Liver (tissue), 3 donors: ENCODE measurements at regions not wholly inside any gene's neighbourhood (a gene's known extent, or its start where the extent isn't known, plus 50 kb on each side); places are given as distances from the start of the nearest gene placed in this dataset.

ENCODE experiments used
- CTCF ChIP-seq: fragments of 150-350 bp; IDR thresholded peaks from 2 replicates; pipeline ENCODE4 v1.5.1; 2017; ENCODE audit warnings: improper control_type of control experiment, low read depth, low read length; ENCODE audit not compliant: missing input control
- EGR1 ChIP-seq, 2 donors: IDR thresholded peaks; 2 replicates each; pipeline ENCODE4 v1.6.1; 2016 to 2018; ENCODE audit warnings: antibody characterized with exemption in 2 of 2, low read depth in 2 of 2
- FOXA1 ChIP-seq: IDR thresholded peaks from 2 replicates; pipeline ENCODE4 v1.6.1; 2016; ENCODE audit warnings: antibody characterized with exemption
- JUND ChIP-seq, 2 donors: IDR thresholded peaks; 2 replicates each; pipeline ENCODE4 v1.6.1; 2016; ENCODE audit warnings: antibody characterized with exemption in 2 of 2
- MAX ChIP-seq: IDR thresholded peaks from 2 replicates; pipeline ENCODE4 v1.6.1; 2016; ENCODE audit warnings: antibody characterized with exemption
- NR2F2 ChIP-seq: IDR thresholded peaks from 2 replicates; pipeline ENCODE4 v1.6.1; 2016; ENCODE audit warnings: antibody characterized with exemption
- RAD21 ChIP-seq, 2 donors: IDR thresholded peaks; 2 replicates each; pipeline ENCODE4 v1.6.1; 2016; ENCODE audit warnings: antibody characterized with exemption in 2 of 2, mild to moderate bottlenecking in 2 of 2
- TAF1 ChIP-seq: conservative IDR thresholded peaks from 2 replicates; pipeline ENCODE4 v1.6.1; 2016; ENCODE audit warnings: antibody characterized with exemption, mild to moderate bottlenecking
- YY1 ChIP-seq: IDR thresholded peaks from 2 replicates; pipeline ENCODE4 v1.6.1; 2016; ENCODE audit warnings: antibody characterized with exemption, mild to moderate bottlenecking
- TF ChIP-seq, protein P1 (sequence below): IDR thresholded peaks from 2 replicates; pipeline ENCODE4 v1.6.1; 2016; ENCODE audit warnings: antibody characterized with exemption, mild to moderate bottlenecking
- TF ChIP-seq, protein P2 (sequence below): IDR thresholded peaks from 2 replicates; pipeline ENCODE4 v1.6.1; 2016; ENCODE audit warnings: antibody characterized with exemption
- donor health status: healthy.
- donor health status: healthy.

- TF ChIP-seq CTCF (no peak), NR2F2 (no peak), FOXA1 (no peak), RAD21 (IDR thresholded peaks at IDR 0.05) (no peak), TAF1 (no peak), MAX (no peak), YY1 (no peak), JUND (IDR thresholded peaks at IDR 0.05) (no peak), EGR1 (IDR thresholded peaks at IDR 0.05; ENCODE audit: low read depth in 2 of 2) (no peak)
- TF ChIP-seq, protein P1, sequence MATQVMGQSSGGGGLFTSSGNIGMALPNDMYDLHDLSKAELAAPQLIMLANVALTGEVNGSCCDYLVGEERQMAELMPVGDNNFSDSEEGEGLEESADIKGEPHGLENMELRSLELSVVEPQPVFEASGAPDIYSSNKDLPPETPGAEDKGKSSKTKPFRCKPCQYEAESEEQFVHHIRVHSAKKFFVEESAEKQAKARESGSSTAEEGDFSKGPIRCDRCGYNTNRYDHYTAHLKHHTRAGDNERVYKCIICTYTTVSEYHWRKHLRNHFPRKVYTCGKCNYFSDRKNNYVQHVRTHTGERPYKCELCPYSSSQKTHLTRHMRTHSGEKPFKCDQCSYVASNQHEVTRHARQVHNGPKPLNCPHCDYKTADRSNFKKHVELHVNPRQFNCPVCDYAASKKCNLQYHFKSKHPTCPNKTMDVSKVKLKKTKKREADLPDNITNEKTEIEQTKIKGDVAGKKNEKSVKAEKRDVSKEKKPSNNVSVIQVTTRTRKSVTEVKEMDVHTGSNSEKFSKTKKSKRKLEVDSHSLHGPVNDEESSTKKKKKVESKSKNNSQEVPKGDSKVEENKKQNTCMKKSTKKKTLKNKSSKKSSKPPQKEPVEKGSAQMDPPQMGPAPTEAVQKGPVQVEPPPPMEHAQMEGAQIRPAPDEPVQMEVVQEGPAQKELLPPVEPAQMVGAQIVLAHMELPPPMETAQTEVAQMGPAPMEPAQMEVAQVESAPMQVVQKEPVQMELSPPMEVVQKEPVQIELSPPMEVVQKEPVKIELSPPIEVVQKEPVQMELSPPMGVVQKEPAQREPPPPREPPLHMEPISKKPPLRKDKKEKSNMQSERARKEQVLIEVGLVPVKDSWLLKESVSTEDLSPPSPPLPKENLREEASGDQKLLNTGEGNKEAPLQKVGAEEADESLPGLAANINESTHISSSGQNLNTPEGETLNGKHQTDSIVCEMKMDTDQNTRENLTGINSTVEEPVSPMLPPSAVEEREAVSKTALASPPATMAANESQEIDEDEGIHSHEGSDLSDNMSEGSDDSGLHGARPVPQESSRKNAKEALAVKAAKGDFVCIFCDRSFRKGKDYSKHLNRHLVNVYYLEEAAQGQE: no peak
- TF ChIP-seq, protein P2, sequence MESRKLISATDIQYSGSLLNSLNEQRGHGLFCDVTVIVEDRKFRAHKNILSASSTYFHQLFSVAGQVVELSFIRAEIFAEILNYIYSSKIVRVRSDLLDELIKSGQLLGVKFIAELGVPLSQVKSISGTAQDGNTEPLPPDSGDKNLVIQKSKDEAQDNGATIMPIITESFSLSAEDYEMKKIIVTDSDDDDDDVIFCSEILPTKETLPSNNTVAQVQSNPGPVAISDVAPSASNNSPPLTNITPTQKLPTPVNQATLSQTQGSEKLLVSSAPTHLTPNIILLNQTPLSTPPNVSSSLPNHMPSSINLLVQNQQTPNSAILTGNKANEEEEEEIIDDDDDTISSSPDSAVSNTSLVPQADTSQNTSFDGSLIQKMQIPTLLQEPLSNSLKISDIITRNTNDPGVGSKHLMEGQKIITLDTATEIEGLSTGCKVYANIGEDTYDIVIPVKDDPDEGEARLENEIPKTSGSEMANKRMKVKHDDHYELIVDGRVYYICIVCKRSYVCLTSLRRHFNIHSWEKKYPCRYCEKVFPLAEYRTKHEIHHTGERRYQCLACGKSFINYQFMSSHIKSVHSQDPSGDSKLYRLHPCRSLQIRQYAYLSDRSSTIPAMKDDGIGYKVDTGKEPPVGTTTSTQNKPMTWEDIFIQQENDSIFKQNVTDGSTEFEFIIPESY: no peak
These were observed 212.9 kb upstream of the PITRM1 start for GRCh38 chr10:3385487-3385886.
